ENCODE measurements at regions not wholly inside any gene's neighbourhood (a gene's known extent, or its start where the extent isn't known, plus 50 kb on each side); places are given as distances from the start of the nearest gene placed in this dataset.
"Not testable (repeated sequence)": the region's sequence is repeated elsewhere in the genome, so short reads cannot be mapped to it uniquely, and the experiment has no call there.

DNA sequence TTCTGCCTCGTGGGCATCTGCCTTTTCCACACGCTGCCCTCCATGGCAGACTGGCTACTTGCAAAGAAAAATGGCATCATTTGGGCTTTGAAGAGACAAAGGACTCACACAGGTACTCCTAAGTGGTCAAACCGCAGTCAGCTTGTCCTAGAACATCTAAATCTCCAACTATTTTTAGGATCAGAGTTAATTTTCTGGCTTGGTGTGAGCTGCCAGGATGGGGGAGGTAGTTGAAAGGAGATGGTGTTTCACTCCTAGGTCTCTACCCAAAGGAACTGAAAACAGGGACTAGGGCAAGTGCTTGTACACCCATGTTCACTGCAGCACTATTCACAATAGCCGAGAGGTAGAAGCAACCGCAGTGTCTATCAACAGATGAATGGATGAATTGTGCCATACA lies 107.9 kb upstream of the ATL2 start:
- Mint-ChIP-seq H3K27ac (no peak overlapping the region), H3K4me3 (no peak overlapping the region), H3K27me3 (no peaks in the 10 kb centered on the region), H3K36me3 (no peaks in the 10 kb centered on the region), H3K4me1 (ENCODE audit: unreplicated experiment) (peaks cover 4% of the 10 kb centered on the region), H3K9me3 (peaks cover 7% of the 10 kb centered on the region)
- TF ChIP-seq, protein P1, sequence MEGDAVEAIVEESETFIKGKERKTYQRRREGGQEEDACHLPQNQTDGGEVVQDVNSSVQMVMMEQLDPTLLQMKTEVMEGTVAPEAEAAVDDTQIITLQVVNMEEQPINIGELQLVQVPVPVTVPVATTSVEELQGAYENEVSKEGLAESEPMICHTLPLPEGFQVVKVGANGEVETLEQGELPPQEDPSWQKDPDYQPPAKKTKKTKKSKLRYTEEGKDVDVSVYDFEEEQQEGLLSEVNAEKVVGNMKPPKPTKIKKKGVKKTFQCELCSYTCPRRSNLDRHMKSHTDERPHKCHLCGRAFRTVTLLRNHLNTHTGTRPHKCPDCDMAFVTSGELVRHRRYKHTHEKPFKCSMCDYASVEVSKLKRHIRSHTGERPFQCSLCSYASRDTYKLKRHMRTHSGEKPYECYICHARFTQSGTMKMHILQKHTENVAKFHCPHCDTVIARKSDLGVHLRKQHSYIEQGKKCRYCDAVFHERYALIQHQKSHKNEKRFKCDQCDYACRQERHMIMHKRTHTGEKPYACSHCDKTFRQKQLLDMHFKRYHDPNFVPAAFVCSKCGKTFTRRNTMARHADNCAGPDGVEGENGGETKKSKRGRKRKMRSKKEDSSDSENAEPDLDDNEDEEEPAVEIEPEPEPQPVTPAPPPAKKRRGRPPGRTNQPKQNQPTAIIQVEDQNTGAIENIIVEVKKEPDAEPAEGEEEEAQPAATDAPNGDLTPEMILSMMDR (conservative IDR thresholded peaks at IDR 0.05), result no peak
- DNase-seq (ENCODE audit: extremely low spot score, unreplicated experiment), result no peak

DNA sequence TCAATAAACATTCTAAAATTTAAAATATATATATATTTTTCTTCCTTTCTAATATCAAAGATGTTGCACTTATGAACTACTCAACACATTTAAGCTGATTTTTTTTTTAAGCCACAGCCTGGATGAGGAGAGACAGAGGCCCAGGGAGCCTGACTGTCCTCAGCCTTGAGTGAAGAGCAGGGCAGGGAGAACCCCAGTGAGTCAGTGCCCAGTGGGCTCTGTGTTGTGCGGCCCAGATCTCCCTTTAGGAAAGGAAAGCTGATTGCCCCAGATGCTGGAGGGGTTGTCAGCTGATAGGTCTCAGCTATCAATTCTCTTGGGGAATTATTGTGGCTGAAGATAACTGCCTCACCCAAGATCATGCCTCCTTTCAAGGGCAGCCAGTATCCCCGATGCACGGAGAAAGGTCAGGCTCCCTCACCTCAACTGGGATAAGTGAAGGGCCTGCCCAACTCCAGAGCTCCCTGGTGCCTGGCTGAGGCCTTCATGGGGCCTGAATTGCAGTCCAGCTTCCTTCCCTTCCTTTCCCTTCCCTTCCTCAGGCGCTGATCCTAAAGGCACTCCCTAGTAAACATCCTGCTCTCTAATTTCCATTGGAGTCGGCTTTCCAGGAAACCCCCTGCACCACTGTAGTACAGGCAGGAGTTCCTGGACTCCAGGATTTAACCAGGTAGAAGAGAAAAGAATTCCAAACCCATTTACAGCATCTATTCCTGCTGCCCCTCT lies 106.9 kb upstream of the ATL2 start:
- Mint-ChIP-seq H3K9me3 (peaks cover 7% of the 10 kb centered on the region), H3K27ac (no peak overlapping the region), H3K27me3 (no peaks in the 10 kb centered on the region), H3K4me3 (no peak overlapping the region), H3K36me3 (no peaks in the 10 kb centered on the region), H3K4me1 (ENCODE audit: unreplicated experiment) (peaks cover 4% of the 10 kb centered on the region)
- DNase-seq (ENCODE audit: extremely low spot score, unreplicated experiment), result no peak
- TF ChIP-seq, protein P1 (conservative IDR thresholded peaks at IDR 0.05), result no peak

DNA sequence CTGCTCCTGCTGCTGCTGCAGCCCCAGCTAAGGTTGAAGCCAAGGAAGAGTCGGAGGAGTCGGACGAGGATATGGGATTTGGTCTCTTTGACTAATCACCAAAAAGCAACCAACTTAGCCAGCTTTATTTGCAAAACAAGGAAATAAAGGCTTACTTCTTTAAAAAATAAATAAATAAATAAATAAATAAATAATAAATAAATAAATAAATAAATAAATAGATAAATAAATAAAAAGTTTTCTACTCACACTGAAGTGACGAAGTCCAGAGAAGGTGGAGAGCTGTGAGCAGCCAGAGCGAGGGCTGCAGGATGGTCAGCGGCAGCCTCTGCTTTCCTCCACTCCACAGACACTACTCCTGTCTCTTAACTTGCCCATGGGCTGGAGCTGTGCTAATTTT lies 105.6 kb upstream of the ATL2 start:
- H3K36me3 Mint-ChIP-seq; H3K4me3 Mint-ChIP-seq; H3K9me3 Mint-ChIP-seq; H3K27ac Mint-ChIP-seq; H3K4me1 Mint-ChIP-seq (ENCODE audit: unreplicated experiment); H3K27me3 Mint-ChIP-seq; DNase-seq (ENCODE audit: extremely low spot score, unreplicated experiment): not testable (repeated sequence)

DNA sequence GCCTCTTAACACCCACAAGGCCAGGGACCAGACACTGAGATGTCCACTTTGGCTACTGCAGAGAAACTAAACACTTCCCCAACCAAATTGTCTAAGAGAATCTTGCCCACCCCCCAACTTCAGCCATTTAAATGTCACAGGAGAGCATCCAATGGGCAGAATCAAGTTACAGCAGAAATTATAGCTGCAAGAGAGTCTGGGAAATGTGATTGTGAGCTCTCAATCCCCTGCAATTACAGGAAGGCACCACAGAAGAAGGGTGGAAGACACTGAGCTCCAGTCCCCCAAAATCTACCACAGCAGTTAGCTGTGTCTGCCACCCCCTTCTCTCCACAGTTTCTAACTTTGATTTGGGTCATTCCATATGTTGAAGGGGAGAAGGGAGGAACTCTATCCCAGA lies 103.5 kb upstream of the ATL2 start:
- peaks cover 4% of the 10 kb centered on the region for H3K4me1 Mint-ChIP-seq (ENCODE audit: unreplicated experiment)

DNA sequence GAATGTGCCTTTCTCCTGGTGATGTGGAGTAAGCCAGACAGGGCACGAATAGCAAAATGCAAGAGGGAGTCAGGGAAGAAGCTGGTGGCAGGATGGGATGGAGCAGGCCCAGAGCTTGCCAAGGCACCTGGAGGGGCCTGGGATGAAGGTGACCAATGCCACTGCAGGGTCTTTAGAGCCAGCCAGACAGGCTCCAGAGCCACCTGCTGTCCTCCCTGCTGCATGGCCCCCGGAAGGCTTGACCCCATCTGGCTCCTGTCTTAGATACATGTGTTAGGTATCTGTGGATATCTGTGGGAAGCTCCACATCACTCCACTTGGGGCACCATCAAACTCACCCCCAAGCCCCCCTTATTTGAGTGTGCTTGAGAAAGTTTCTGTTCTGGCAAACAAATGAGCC lies 99.9 kb upstream of the ATL2 start:
- no peak overlapping the region for H3K27ac Mint-ChIP-seq
- peaks cover 8% of the 10 kb centered on the region for H3K4me1 Mint-ChIP-seq (ENCODE audit: unreplicated experiment)
- DNase-seq (ENCODE audit: extremely low spot score, unreplicated experiment), result no peak
- H3K27me3 Mint-ChIP-seq, result no peaks in the 10 kb centered on the region
- H3K36me3 Mint-ChIP-seq, result no peaks in the 10 kb centered on the region
- peaks cover 7% of the 10 kb centered on the region for H3K9me3 Mint-ChIP-seq
- no peak overlapping the region for H3K4me3 Mint-ChIP-seq
- TF ChIP-seq, protein P1 (conservative IDR thresholded peaks at IDR 0.05), result no peak

More for the DNA sequence above, 103.5 kb upstream of the ATL2 start:
- TF ChIP-seq, protein P1 (conservative IDR thresholded peaks at IDR 0.05), result no peak
- Mint-ChIP-seq H3K27me3 (no peaks in the 10 kb centered on the region), H3K27ac (no peak overlapping the region), H3K9me3 (peaks cover 7% of the 10 kb centered on the region), H3K4me3 (no peak overlapping the region), H3K36me3 (no peaks in the 10 kb centered on the region)
- DNase-seq (ENCODE audit: extremely low spot score, unreplicated experiment), result no peak

DNA sequence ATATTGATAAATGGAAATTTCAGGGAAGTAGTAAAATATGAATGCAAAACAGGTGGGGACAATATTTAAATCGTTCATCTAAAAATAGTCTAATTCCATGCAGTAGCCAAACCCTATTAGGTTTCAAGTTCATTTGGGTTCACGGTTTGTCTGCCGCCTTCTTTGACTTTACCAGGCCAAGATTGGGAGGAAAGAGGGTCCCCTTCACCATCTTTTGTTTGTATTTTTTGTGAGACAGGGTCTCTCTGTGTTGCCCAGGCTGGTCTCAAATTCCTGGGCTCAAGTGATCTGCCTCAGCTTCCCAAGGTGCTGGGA lies 98.5 kb upstream of the ATL2 start:
- TF ChIP-seq, protein P1 (conservative IDR thresholded peaks at IDR 0.05), result no peak
- no peaks in the 10 kb centered on the region for H3K36me3 Mint-ChIP-seq
- peaks cover 8% of the 10 kb centered on the region for H3K4me1 Mint-ChIP-seq (ENCODE audit: unreplicated experiment)
- H3K27ac Mint-ChIP-seq, result no peak overlapping the region
- no peak for DNase-seq (ENCODE audit: extremely low spot score, unreplicated experiment)
- no peaks in the 10 kb centered on the region for H3K27me3 Mint-ChIP-seq
- H3K4me3 Mint-ChIP-seq, result no peak overlapping the region
- H3K9me3 Mint-ChIP-seq, result peaks cover 2% of the 10 kb centered on the region

All from type B pancreatic cell (in vitro differentiated cells).